ENCODE measurements at regions not wholly inside any gene's neighbourhood (a gene's known extent, or its start where the extent isn't known, plus 50 kb on each side); places are given as distances from the start of the nearest gene placed in this dataset.

DNA sequence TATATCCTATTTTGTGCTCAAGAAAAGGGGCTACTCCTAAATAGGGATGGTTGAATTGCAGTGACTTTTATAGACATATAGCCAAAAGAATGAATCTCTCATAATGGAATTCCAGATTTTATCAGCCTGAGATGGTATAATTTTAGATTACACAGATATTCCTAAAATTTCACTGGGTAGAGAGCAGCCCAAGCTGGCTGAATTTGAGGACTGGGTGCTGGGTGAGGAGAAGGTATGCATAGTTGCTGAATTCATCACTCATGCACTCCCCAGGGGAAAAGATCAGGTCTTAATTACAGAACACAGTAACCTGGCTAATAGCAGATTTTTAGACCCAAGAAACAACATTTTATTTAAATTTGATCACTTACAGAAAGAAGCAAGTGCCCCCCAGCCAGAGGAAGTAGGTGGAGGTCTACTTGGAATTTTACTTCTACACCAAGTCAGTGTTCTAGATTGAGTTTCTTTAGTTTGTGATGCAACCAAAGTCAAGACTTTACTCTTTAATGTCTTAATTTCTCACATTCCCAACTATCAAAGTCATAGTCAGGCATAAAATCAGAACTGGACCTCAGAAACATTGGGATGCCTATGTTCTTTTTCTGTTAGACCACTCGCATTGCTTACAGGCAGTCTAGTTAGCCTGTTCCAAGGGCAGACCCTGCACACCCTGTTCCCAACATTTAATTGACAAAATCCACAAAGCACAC, 337.4 kb upstream of the PODXL start:
- TF ChIP-seq, protein P1, sequence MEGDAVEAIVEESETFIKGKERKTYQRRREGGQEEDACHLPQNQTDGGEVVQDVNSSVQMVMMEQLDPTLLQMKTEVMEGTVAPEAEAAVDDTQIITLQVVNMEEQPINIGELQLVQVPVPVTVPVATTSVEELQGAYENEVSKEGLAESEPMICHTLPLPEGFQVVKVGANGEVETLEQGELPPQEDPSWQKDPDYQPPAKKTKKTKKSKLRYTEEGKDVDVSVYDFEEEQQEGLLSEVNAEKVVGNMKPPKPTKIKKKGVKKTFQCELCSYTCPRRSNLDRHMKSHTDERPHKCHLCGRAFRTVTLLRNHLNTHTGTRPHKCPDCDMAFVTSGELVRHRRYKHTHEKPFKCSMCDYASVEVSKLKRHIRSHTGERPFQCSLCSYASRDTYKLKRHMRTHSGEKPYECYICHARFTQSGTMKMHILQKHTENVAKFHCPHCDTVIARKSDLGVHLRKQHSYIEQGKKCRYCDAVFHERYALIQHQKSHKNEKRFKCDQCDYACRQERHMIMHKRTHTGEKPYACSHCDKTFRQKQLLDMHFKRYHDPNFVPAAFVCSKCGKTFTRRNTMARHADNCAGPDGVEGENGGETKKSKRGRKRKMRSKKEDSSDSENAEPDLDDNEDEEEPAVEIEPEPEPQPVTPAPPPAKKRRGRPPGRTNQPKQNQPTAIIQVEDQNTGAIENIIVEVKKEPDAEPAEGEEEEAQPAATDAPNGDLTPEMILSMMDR (conservative IDR thresholded peaks at IDR 0.05 in 1 of 2, IDR thresholded peaks at IDR 0.05 in 1 of 2; ENCODE audit: extremely low read depth in 1 of 2, insufficient read depth in 1 of 2, low read depth in 1 of 2, low read length in 2 of 2), result no peak
- TF ChIP-seq EZH2 (IDR thresholded peaks at IDR 0.05; ENCODE audit: borderline replicate concordance, low read length), result no peak
